ENCODE measurements at regions not wholly inside any gene's neighbourhood (a gene's known extent, or its start where the extent isn't known, plus 50 kb on each side); places are given as distances from the start of the nearest gene placed in this dataset.

DNA sequence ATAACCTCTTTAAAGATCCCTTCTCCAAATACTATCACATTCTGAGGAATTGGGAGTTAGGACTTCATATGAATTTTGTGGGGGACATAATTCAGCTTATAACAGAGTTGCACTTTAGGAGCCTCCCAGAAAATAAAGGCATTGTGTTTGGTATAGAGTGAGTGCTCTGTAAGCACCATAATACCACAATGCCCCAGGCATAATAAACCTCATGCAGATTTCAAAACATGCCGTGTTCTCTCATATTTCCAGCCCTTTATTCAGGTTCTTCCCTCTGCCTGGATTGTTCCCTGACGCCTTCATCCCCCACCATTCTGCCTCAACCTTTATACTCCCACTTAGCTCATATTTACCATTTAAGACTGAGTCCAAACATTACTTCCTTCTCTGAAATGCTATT, 398.8 kb upstream of the FAT3 start:
- no peak for DNase-seq
- Histone ChIP-seq H3K36me3 (ENCODE audit: control insufficient read depth, insufficient read depth, low read length) (no peaks in the 10 kb centered on the region), H3K27ac (ENCODE audit: low read length) (no peak overlapping the region), H3K4me1 (ENCODE audit: control insufficient read depth, insufficient read depth, low read length) (no peaks in the 10 kb centered on the region), H3K27me3 (ENCODE audit: control insufficient read depth, insufficient read depth, low read length) (no peaks in the 10 kb centered on the region), H3K9me3 (ENCODE audit: control insufficient read depth, low read depth, low read length) (no peaks in the 10 kb centered on the region), H3K4me3 (ENCODE audit: low read length) (no peak overlapping the region)
- WGBS (ENCODE audit: insufficient coverage, low lambda C conversion rate), result no CpG with 5 or more reads among the region's 2 CpGs

DNA sequence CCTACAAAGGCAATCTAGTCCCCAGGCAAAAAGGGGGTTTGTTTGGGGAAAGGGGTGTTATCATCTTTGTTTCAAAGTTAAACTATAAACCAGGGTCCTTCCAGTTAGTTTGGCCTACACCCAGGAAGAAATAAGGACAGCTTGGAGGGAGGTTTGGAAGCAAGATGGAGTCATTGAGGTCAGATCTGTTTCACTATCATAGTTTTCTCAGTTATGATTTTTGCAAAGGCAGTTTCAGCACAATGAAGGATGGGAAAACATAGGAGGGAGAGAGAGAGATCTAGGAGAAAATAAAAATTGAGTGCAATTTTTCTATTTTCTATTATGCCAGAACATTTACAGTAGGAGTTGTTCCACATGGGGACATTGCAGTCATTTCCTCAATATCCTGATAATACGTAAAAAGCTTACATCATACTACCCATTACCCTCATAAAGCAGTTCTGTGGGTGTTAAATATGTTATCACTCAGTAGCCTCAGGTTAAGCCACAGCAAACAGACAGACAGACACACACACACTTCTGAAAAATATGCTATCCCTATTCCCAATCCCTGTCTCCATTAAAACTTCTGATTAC, 401.3 kb upstream of the FAT3 start:
- Histone ChIP-seq H3K27me3 (ENCODE audit: control insufficient read depth, insufficient read depth, low read length) (no peaks in the 10 kb centered on the region), H3K4me1 (ENCODE audit: control insufficient read depth, insufficient read depth, low read length) (no peaks in the 10 kb centered on the region), H3K4me3 (ENCODE audit: low read length) (no peak overlapping the region), H3K36me3 (ENCODE audit: control insufficient read depth, insufficient read depth, low read length) (no peaks in the 10 kb centered on the region), H3K27ac (ENCODE audit: low read length) (no peak overlapping the region), H3K9me3 (ENCODE audit: control insufficient read depth, low read depth, low read length) (no peaks in the 10 kb centered on the region)
- DNase-seq, result no peak
- no CpG with 5 or more reads among the region's 1 CpG for whole genome bisulfite sequencing (ENCODE audit: insufficient coverage, low lambda C conversion rate)

DNA sequence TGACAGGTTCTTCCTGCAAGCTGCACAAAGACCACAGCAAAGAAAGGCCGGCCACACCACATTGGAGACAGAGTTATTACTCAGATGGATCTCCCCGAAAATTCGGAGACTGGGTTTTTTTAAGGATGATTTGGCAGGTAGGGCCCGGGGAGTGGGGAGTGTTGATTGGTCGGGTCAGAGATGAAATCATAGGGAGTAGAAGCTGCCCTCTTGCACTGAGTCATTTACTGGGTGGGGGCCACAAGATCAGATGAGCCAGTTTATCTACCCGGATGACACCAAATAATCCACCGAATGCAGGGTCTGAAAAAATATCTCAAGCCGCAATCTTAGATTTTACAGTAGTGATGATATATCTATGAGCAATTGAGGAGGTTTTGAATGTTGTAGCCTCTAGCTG, 401.8 kb upstream of the FAT3 start:
- Histone ChIP-seq H3K4me3 (ENCODE audit: low read length) (no peak overlapping the region), H3K4me1 (ENCODE audit: control insufficient read depth, insufficient read depth, low read length) (no peaks in the 10 kb centered on the region), H3K9me3 (ENCODE audit: control insufficient read depth, low read depth, low read length) (no peaks in the 10 kb centered on the region), H3K36me3 (ENCODE audit: control insufficient read depth, insufficient read depth, low read length) (no peaks in the 10 kb centered on the region), H3K27me3 (ENCODE audit: control insufficient read depth, insufficient read depth, low read length) (no peaks in the 10 kb centered on the region), H3K27ac (ENCODE audit: low read length) (no peak overlapping the region)
- no peak for DNase-seq
- no CpG with 5 or more reads among the region's 8 CpGs for WGBS (ENCODE audit: insufficient coverage, low lambda C conversion rate)

DNA sequence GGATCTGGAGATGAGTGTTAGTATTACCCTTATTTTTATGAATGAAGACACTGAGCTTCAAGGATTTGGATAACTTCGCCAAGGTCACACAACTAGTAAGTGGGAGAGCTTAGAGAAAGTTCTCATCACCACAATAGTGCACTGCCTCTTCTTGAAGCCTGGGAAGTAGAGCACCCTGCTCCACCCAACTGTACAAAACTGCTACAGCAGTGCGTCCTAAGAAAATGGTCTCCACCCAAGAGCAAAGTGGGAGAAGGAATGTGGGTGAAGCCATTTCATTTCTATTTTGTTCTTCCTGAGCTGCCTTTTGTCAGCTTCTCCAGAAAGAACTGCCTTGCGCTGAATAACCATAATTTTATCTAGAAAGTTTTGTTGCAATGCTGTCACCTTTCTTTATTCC, 403.9 kb upstream of the FAT3 start:
- no CpG with 5 or more reads among the region's 3 CpGs for WGBS (ENCODE audit: insufficient coverage, low lambda C conversion rate)
- Histone ChIP-seq H3K9me3 (ENCODE audit: control insufficient read depth, low read depth, low read length) (no peaks in the 10 kb centered on the region), H3K27me3 (ENCODE audit: control insufficient read depth, insufficient read depth, low read length) (no peaks in the 10 kb centered on the region), H3K4me3 (ENCODE audit: low read length) (no peak overlapping the region), H3K27ac (ENCODE audit: low read length) (no peak overlapping the region), H3K4me1 (ENCODE audit: control insufficient read depth, insufficient read depth, low read length) (no peaks in the 10 kb centered on the region), H3K36me3 (ENCODE audit: control insufficient read depth, insufficient read depth, low read length) (no peaks in the 10 kb centered on the region)
- no peak for DNase-seq

DNA sequence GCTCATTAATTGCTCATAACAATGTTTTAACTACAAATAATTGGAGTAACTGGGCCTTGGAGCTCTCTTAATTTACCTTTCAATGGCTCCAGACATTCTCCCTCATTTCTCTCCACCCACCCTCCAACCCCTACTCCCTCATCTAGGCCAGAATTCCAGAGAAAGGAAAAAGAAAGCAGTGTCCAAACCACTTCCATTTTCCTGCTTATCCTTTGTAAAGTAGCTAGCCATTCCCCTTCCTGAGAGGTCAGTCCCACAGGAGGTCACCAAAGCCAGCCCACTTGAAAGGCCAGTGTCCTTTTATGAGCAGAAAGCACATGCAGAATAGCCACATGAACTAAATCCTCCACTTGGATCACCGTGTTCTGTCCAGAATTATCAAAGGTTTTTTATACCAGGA, 404.8 kb upstream of the FAT3 start:
- DNase-seq, result no peak
- Histone ChIP-seq H3K9me3 (ENCODE audit: control insufficient read depth, low read depth, low read length) (no peaks in the 10 kb centered on the region), H3K36me3 (ENCODE audit: control insufficient read depth, insufficient read depth, low read length) (no peaks in the 10 kb centered on the region), H3K27ac (ENCODE audit: low read length) (no peak overlapping the region), H3K4me1 (ENCODE audit: control insufficient read depth, insufficient read depth, low read length) (no peaks in the 10 kb centered on the region), H3K27me3 (ENCODE audit: control insufficient read depth, insufficient read depth, low read length) (no peaks in the 10 kb centered on the region), H3K4me3 (ENCODE audit: low read length) (no peak overlapping the region)
- 80% methylated on average over 1 of the region's 1 CpG for WGBS (ENCODE audit: insufficient coverage, low lambda C conversion rate)

DNA sequence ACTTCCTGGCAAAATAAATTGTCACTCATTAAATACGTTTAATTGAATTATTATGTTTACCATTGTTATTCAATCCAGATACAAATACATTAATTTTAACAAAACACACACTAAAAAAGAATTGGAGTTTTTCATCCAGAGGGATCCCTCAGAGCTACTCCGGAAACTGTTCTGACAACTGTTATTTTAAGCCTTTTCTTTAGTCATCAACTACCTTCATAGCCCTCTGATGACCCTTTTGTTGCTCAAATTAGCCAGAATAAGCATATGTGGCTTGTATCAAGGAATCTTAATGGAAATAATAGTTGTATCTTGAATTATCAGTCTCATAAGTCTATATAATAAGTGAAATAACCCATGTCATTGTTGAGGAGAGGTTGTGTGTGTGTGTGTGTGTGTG, 405.4 kb upstream of the FAT3 start:
- Histone ChIP-seq H3K9me3 (ENCODE audit: control insufficient read depth, low read depth, low read length) (no peaks in the 10 kb centered on the region), H3K4me1 (ENCODE audit: control insufficient read depth, insufficient read depth, low read length) (no peaks in the 10 kb centered on the region), H3K27ac (ENCODE audit: low read length) (no peak overlapping the region), H3K4me3 (ENCODE audit: low read length) (no peak overlapping the region), H3K36me3 (ENCODE audit: control insufficient read depth, insufficient read depth, low read length) (no peaks in the 10 kb centered on the region), H3K27me3 (ENCODE audit: control insufficient read depth, insufficient read depth, low read length) (no peaks in the 10 kb centered on the region)
- WGBS (ENCODE audit: insufficient coverage, low lambda C conversion rate), result 80% methylated on average over 1 of the region's 2 CpGs
- DNase-seq, result no peak

DNA sequence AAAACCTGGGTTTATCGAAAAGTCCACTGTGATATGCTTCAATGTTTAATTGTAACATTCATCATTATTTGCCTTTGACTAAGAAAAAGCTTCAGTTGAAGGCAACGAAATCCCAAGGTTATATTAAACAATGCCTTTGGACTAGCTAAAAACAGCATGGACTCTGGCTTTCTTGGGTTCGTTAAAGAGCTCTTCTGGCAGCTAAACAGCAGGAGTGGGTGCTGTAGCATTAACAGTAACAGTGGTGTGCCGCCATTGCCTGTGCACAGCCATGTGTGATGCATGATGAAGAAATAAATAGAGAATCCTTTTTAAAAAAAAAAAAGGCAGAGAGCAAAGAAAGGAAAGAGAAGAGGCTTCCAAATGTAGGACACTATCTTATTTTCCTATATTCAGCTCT, 406.6 kb upstream of the FAT3 start:
- H3K9me3 ChIP-seq (ENCODE audit: control insufficient read depth, low read depth, low read length), result no peaks in the 10 kb centered on the region
- WGBS (ENCODE audit: insufficient coverage, low lambda C conversion rate), result 86% methylated on average over 2 of the region's 4 CpGs
- H3K36me3 ChIP-seq (ENCODE audit: control insufficient read depth, insufficient read depth, low read length), result no peaks in the 10 kb centered on the region

DNA sequence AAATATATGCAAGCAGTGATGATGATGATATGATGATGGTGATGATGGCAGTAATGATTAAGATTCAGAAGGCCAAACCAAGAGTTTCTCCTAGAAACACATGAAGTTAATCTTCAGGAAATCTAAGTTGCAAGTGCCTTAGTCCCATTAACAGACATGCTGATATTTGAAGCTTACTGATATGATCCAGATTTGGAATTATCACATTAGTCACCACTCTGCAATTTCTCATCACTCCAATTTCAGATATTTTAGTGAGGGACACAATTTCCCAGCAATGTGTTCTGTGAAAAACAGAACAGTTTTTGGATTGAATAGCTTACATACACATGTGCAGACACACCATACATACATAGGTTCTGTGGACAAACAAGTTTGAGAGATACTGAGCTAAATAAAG, 411.4 kb upstream of the FAT3 start:
- Histone ChIP-seq H3K27me3 (ENCODE audit: control insufficient read depth, insufficient read depth, low read length) (no peaks in the 10 kb centered on the region), H3K4me3 (ENCODE audit: low read length) (no peak overlapping the region), H3K27ac (ENCODE audit: low read length) (no peak overlapping the region), H3K9me3 (ENCODE audit: control insufficient read depth, low read depth, low read length) (no peaks in the 10 kb centered on the region), H3K4me1 (ENCODE audit: control insufficient read depth, insufficient read depth, low read length) (no peaks in the 10 kb centered on the region), H3K36me3 (ENCODE audit: control insufficient read depth, insufficient read depth, low read length) (no peaks in the 10 kb centered on the region)
- DNase-seq, result no peak

More for the DNA sequence above, 406.6 kb upstream of the FAT3 start:
- H3K4me3 ChIP-seq (ENCODE audit: low read length), result no peak overlapping the region
- no peaks in the 10 kb centered on the region for H3K27me3 ChIP-seq (ENCODE audit: control insufficient read depth, insufficient read depth, low read length)
- no peak overlapping the region for H3K27ac ChIP-seq (ENCODE audit: low read length)
- no peaks in the 10 kb centered on the region for H3K4me1 ChIP-seq (ENCODE audit: control insufficient read depth, insufficient read depth, low read length)
- no peak for DNase-seq

DNA sequence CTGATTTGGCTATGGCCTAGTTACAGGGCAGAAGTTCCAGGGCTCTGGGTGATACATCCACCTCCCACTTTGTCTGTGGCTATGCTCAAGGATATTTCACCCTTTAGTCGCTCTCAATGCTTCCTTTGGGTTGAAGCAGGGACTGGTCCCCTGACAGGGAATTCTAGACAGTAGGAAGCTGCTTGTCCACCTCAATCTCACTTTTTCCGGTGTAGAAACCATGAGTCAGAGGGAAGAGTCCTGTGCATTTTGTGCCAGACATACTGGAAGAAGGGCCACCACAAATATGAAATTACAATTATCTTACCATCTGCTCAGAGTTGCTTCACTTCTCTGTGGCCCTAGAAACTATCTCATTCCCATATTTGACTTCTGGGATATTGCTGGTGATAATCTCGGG, 413.7 kb upstream of the FAT3 start:
- no peaks in the 10 kb centered on the region for H3K27me3 ChIP-seq (ENCODE audit: control insufficient read depth, insufficient read depth, low read length)
- no CpG with 5 or more reads among the region's 3 CpGs for WGBS (ENCODE audit: insufficient coverage, low lambda C conversion rate)
- H3K4me3 ChIP-seq (ENCODE audit: low read length), result no peak overlapping the region
- H3K27ac ChIP-seq (ENCODE audit: low read length), result no peak overlapping the region
- no peak for DNase-seq
- H3K4me1 ChIP-seq (ENCODE audit: control insufficient read depth, insufficient read depth, low read length), result no peaks in the 10 kb centered on the region
- H3K9me3 ChIP-seq (ENCODE audit: control insufficient read depth, low read depth, low read length), result no peaks in the 10 kb centered on the region
- H3K36me3 ChIP-seq (ENCODE audit: control insufficient read depth, insufficient read depth, low read length), result no peaks in the 10 kb centered on the region

DNA sequence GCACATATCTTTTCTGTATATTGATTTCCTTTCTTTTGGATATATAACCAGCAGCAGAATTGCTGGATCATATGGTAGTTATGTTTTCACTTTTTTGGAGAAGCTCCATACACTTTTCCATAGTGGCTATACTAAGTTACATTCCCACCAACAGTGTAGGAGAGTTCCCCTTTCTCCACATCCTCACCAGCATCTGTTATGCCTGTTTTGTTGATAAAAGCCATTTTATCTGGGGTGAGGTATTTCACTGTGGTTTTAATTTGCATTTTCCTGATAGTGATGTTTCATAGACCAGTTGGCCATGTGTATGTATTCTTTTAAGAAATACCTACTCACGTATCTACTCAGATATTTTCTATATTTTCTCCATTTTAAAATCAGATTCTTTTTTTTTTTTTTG, 419.3 kb upstream of the FAT3 start:
- H3K36me3 ChIP-seq (ENCODE audit: control insufficient read depth, insufficient read depth, low read length), result no peaks in the 10 kb centered on the region
- H3K9me3 ChIP-seq (ENCODE audit: control insufficient read depth, low read depth, low read length), result no peaks in the 10 kb centered on the region
- no peak overlapping the region for H3K4me3 ChIP-seq (ENCODE audit: low read length)
- DNase-seq, result no peak
- WGBS (ENCODE audit: insufficient coverage, low lambda C conversion rate), result 86% methylated on average over 1 of the region's 1 CpG
- H3K27me3 ChIP-seq (ENCODE audit: control insufficient read depth, insufficient read depth, low read length), result no peaks in the 10 kb centered on the region
- no peak overlapping the region for H3K27ac ChIP-seq (ENCODE audit: low read length)
- no peaks in the 10 kb centered on the region for H3K4me1 ChIP-seq (ENCODE audit: control insufficient read depth, insufficient read depth, low read length)

DNA sequence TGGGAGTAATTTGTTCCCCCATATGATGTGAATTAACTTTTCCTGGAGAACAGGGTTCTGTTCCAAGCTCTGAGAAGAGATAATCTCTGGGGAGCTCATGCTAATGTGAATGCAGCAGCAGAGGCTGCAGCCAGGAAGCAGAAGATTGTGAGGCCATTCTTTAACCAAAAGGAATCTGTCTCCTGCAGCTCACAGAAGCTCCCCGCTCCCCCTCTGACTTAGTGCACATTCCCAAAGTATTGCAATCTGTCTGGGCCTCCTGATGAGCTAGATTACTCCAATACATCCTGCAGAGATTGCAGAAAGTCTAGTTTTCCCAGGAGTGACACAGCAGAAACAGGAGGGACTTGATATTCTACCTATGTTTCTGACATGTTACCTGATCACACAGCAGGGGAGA, 420.6 kb upstream of the FAT3 start:
- peak in 1 of 2 donors; percentile 3 for DNase-seq
- no peak overlapping the region for H3K4me3 ChIP-seq (ENCODE audit: low read length)

More for the DNA sequence above, 420.6 kb upstream of the FAT3 start:
- H3K4me1 ChIP-seq (ENCODE audit: control insufficient read depth, insufficient read depth, low read length), result no peaks in the 10 kb centered on the region
- no peak overlapping the region for H3K27ac ChIP-seq (ENCODE audit: low read length)
- no CpG with 5 or more reads among the region's 1 CpG for WGBS (ENCODE audit: insufficient coverage, low lambda C conversion rate)
- no peaks in the 10 kb centered on the region for H3K9me3 ChIP-seq (ENCODE audit: control insufficient read depth, low read depth, low read length)
- no peaks in the 10 kb centered on the region for H3K27me3 ChIP-seq (ENCODE audit: control insufficient read depth, insufficient read depth, low read length)
- no peaks in the 10 kb centered on the region for H3K36me3 ChIP-seq (ENCODE audit: control insufficient read depth, insufficient read depth, low read length)
